GM12878 (cell line): ENCODE measurements at regions not wholly inside any gene's neighbourhood (a gene's known extent, or its start where the extent isn't known, plus 50 kb on each side); places are given as distances from the start of the nearest gene placed in this dataset.

Source experiments
- ATAC-seq: fragments of 200-7000 bp; cut with Tn5 transposase; 3 replicates; pipeline ENCODE4 v1.9.1; 2020; ENCODE audit warnings: mild to moderate bottlenecking, moderate library complexity
- BruUV-seq: library from RNA; stranded (reverse); fragments of 400-500 nt; replicated peaks from 2 replicates; lab custom pipeline; 2021; lab: Mats Ljungman, UMichigan
- CTCF ChIA-PET: fragments of 300-600 bp; sonication (Branson Sonifier 250); formaldehyde crosslinking; extraction: SDS; loops from one replicate; lab custom pipeline; 2021; ENCODE audit warnings: inconsistent platforms; lab: Yijun Ruan, JAX
- POLR2A ChIA-PET: fragments of 350-600 bp; formaldehyde crosslinking; extraction: SDS; loops from one replicate; lab custom pipeline; 2021; ENCODE audit warnings: inconsistent platforms; lab: Charles Lee
- RAD21 ChIA-PET: fragments of 300-600 bp; sonication (Branson Sonifier 250); formaldehyde crosslinking; loops from one replicate; lab custom pipeline; 2023; ENCODE audit warnings: antibody characterized with exemption; ENCODE audit not compliant: unreplicated experiment; lab: Charles Lee
- SMC1A ChIA-PET: fragments of 300-600 bp; sonication (Branson Sonifier 250); formaldehyde crosslinking; loops from one replicate; lab custom pipeline; 2023; ENCODE audit not compliant: unreplicated experiment, uncharacterized antibody; lab: Charles Lee
- DNase-seq: peaks from one replicate; pipeline ENCODE4 v3.0.0-alpha.2; 2011; ENCODE audit warnings: low read depth, low spot score
- FAIRE-seq: peaks from 3 replicates; lab custom pipeline; 2011; peaks lifted over from hg19 to GRCh38; lab: Jason Lieb, UNC
- H2AFZ ChIP-seq: 2 replicates; pipeline ENCODE4 v1.6.0; 2011; ENCODE audit warnings: low read depth, low read length, control low read depth; ENCODE audit not compliant: control insufficient read depth
- H3K27ac ChIP-seq: 2 replicates; pipeline ENCODE4 v1.5.1; 2011; ENCODE audit warnings: control low read depth; ENCODE audit not compliant: control insufficient read depth, insufficient read depth
- H3K27me3 ChIP-seq, 2 experiments: replicated peaks in 1 of 2; 2 replicates each; pipeline versions ENCODE4 v1.6.0 to v1.6.1; 2011; ENCODE audit warnings: low read length in 1 of 2; ENCODE audit not compliant: control insufficient read depth in 2 of 2, insufficient read depth in 2 of 2
- H3K36me3 ChIP-seq, 2 experiments: 2 replicates each; pipeline ENCODE4 v1.5.1; 2011; ENCODE audit warnings: low read length in 1 of 2; ENCODE audit not compliant: control insufficient read depth in 2 of 2, insufficient read depth in 2 of 2
- H3K4me1 ChIP-seq: 2 replicates; pipeline ENCODE4 v1.6.1; 2011; ENCODE audit warnings: mild to moderate bottlenecking, low read length, moderate library complexity, mixed read lengths; ENCODE audit not compliant: control insufficient read depth, insufficient read depth
- H3K4me2 ChIP-seq: 2 replicates; pipeline ENCODE4 v1.6.0; 2011; ENCODE audit warnings: control low read depth; ENCODE audit not compliant: control insufficient read depth, insufficient read depth
- H3K4me3 ChIP-seq: fragments of 200-600 bp; sonication (generic); 2 replicates; pipeline ENCODE4 v1.5.1; 2016
- H3K79me2 ChIP-seq: 2 replicates; pipeline ENCODE4 v1.6.0; 2011; ENCODE audit warnings: low read length; ENCODE audit not compliant: control insufficient read depth, insufficient read depth
- H3K9ac ChIP-seq: 2 replicates; pipeline ENCODE4 v1.8.0; 2011; ENCODE audit warnings: low read length, control low read depth, mixed read lengths; ENCODE audit not compliant: control insufficient read depth, insufficient read depth
- H3K9me3 ChIP-seq: replicated peaks from 3 replicates; pipeline ENCODE4 v1.5.1; 2011; ENCODE audit warnings: mild to moderate bottlenecking, low read length; ENCODE audit not compliant: control insufficient read depth, insufficient read depth
- H4K20me1 ChIP-seq: 2 replicates; pipeline ENCODE4 v1.6.0; 2011; ENCODE audit not compliant: control insufficient read depth, insufficient read depth
- CREB1 ChIP-seq: IDR thresholded peaks from 2 replicates; pipeline ENCODE4 v1.6.1; 2012; ENCODE audit warnings: low read depth, mild to moderate bottlenecking, inconsistent platforms
- EED ChIP-seq: sonication (generic); IDR thresholded peaks from 2 replicates; pipeline ENCODE4 v1.6.1; 2016; ENCODE audit warnings: antibody characterized with exemption, low read depth
- HDAC6 ChIP-seq: fragments of 200-600 bp; sonication (generic); IDR thresholded peaks from one replicate; pipeline ENCODE4 v1.8.0; 2017; ENCODE audit warnings: antibody characterized with exemption; ENCODE audit not compliant: unreplicated experiment
- KDM1A ChIP-seq: fragments of 200-600 bp; sonication (generic); IDR thresholded peaks from 2 replicates; pipeline ENCODE4 v1.6.1; 2016; ENCODE audit warnings: borderline replicate concordance
- MEF2A ChIP-seq: IDR thresholded peaks from 2 replicates; pipeline ENCODE4 v1.6.1; 2011; ENCODE audit warnings: low read depth, mild to moderate bottlenecking, low read length, moderate library complexity; ENCODE audit not compliant: insufficient read depth
- NFXL1 ChIP-seq: fragments of 450-650 bp; IDR thresholded peaks from 2 replicates; pipeline ENCODE4 v1.6.1; 2017; ENCODE audit warnings: antibody characterized with exemption, mild to moderate bottlenecking, borderline replicate concordance
- NR2C2 ChIP-seq: IDR thresholded peaks from 2 replicates; pipeline ENCODE4 v1.6.1; 2011; ENCODE audit warnings: borderline replicate concordance, low read depth; ENCODE audit not compliant: control insufficient read depth, insufficient read length
- NR2F1 ChIP-seq: fragments of 450-650 bp; conservative IDR thresholded peaks from 2 replicates; pipeline ENCODE4 v1.6.1; 2017; ENCODE audit warnings: mild to moderate bottlenecking
- PML ChIP-seq: IDR thresholded peaks from 2 replicates; pipeline ENCODE4 v1.6.1; 2012; ENCODE audit warnings: low read length, inconsistent platforms
- SMAD5 ChIP-seq: IDR thresholded peaks from 2 replicates; pipeline ENCODE4 v1.6.1; 2016; ENCODE audit warnings: antibody characterized with exemption, low read depth
- SMARCA5 ChIP-seq: fragments of 450-650 bp; IDR thresholded peaks from 2 replicates; pipeline ENCODE4 v1.6.1; 2017; ENCODE audit warnings: mild to moderate bottlenecking
- SP1 ChIP-seq: IDR thresholded peaks from one replicate; pipeline ENCODE4 v1.6.1; 2011; ENCODE audit warnings: low read depth, low read length
- TBL1XR1 ChIP-seq: IDR thresholded peaks from 2 replicates; pipeline ENCODE4 v1.6.1; 2012; ENCODE audit warnings: low read depth, low read length, improper control_type of control experiment
- TCF12 ChIP-seq: IDR thresholded peaks from 2 replicates; pipeline ENCODE4 v1.6.1; 2011; ENCODE audit warnings: low read depth, mild to moderate bottlenecking, low read length
- TCF3 ChIP-seq: IDR thresholded peaks from 2 replicates; pipeline ENCODE4 v1.6.1; 2012; ENCODE audit warnings: low read depth, mild to moderate bottlenecking, low read length, borderline replicate concordance; ENCODE audit not compliant: insufficient read depth
- ZNF24 ChIP-seq: fragments of 450-650 bp; IDR thresholded peaks from 2 replicates; pipeline ENCODE4 v1.6.1; 2017; ENCODE audit warnings: antibody characterized with exemption, mild to moderate bottlenecking
- ZNF274 ChIP-seq: IDR thresholded peaks from one replicate; pipeline ENCODE4 v1.8.0; 2011; ENCODE audit not compliant: insufficient read length, insufficient read depth
- WGBS: methylation state at CpG from one replicate; pipeline ENCODE4 v1.1.6; 2016; ENCODE audit warnings: low lambda C conversion rate; ENCODE audit not compliant: insufficient replicate concordance, insufficient coverage; ENCODE audit errors: missing lambda C conversion rate; 5-methylcytosine and 5-hydroxymethylcytosine counted together
- in situ Hi-C: fragments of 300-500 bp; cut with MboI; formaldehyde crosslinking; loops from 9 replicates; pipeline ENCODE4 v1.14.3; 2018; ENCODE audit warnings: mixed read lengths
- intact Hi-C: fragments of 100-400 bp; cut with micrococcal nuclease; formaldehyde crosslinking; loops from one replicate; pipeline ENCODE4 v1.14.2; 2022; ENCODE audit not compliant: unreplicated experiment
- TF ChIP-seq, protein P1 (sequence below): fragments of 450-650 bp; IDR thresholded peaks from 2 replicates; pipeline ENCODE4 v1.6.1; 2016; ENCODE audit warnings: mild to moderate bottlenecking
- TF ChIP-seq, protein P2 (sequence below): fragments of 450-650 bp; formaldehyde crosslinking; IDR thresholded peaks from 2 replicates; pipeline ENCODE4 v1.4.0; 2022; ENCODE audit warnings: mild to moderate bottlenecking, moderate library complexity
- TF ChIP-seq, protein P3 (sequence below), 3 experiments: IDR thresholded peaks in 2 of 3; conservative IDR thresholded peaks in 1 of 3; 2 replicates each; pipeline ENCODE4 v1.5.1; 2011; ENCODE audit warnings: low read depth in 3 of 3, low read length in 3 of 3, mild to moderate bottlenecking in 3 of 3, control low read depth in 2 of 3, moderate library complexity in 2 of 3, inconsistent platforms in 1 of 3, mixed read lengths in 1 of 3; ENCODE audit not compliant: control insufficient read depth in 2 of 3, insufficient read depth in 1 of 3; ENCODE audit errors: extremely low read depth in 1 of 3

DNA sequence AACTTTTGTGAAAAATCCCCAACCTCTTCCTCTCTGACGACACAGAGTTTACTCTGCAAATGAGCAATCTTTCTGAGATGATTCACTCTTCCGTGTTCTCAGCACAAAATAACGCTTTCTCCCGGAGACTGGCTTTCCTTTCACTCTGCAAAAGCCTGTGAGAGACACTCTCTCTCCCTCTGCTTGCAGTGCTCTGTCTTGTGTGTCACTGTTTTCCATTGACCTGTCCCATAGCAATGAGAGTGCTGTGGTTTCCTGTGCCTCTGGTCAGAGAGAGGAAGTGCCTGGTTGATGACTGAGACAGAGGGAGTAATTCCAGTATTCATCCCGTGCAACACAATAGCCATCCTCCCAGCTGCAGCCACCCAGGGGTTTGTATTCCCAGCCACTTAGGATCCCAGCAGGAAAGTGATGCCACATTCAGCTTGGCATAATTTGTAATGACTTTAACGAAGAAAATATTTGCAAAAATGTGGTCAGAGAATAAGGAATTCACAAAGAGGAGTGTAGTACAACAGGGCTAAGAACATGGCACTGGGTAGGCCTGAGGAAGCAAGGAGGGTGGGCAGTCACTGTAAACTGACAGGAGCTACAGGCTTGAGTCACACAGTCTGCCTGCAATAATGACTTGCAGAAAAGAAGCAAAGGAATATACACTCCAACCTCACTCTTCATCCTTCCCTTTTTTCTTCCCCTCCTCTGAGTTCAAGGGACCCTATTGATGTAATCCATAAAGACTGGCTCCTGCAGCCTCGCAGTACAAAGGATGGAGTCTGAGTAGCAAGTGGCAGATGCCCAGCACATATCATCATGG is 463.5 kb upstream of the RGMB start:
- peak; percentile 91 for ATAC-seq
- H4K20me1 ChIP-seq, result no peaks in the 10 kb centered on the region
- FAIRE-seq, result no peak
- H3K4me1 ChIP-seq, result no peaks in the 10 kb centered on the region
- in situ Hi-C loops (no loop called here), intact Hi-C loops (no loop called here)
- H3K27me3 ChIP-seq, result no peaks in the 10 kb centered on the region
- BruUV-seq, result no TSS peak
- no peaks in the 10 kb centered on the region for H3K79me2 ChIP-seq
- H3K9ac ChIP-seq, result no peak overlapping the region
- H3K27ac ChIP-seq, result no peak overlapping the region
- POLR2A ChIA-PET, result no interaction called here
- SMC1A ChIA-PET, result interaction anchor here (1.1 to 1.3 kb wide), 2 partner anchors 10 to 12 kb away, joined by 3 to 4 read pairs; no protein-coding TSS in a partner anchor
- H3K36me3 ChIP-seq, result no peaks in the 10 kb centered on the region
- peak; percentile 30 for DNase-seq
- peak overlapping the region; percentile 74 for H2AFZ ChIP-seq
- no peak overlapping the region for H3K4me3 ChIP-seq
- H3K9me3 ChIP-seq, result no peaks in the 10 kb centered on the region
- RAD21 ChIA-PET, result no interaction called here
- 3% methylated on average over 7 of the region's 7 CpGs for WGBS
- CTCF ChIA-PET, result interaction anchor here (1.7 kb wide), 1 partner anchor 10 kb away, joined by 6 read pairs; no protein-coding TSS in a partner anchor
- H3K4me2 ChIP-seq, result 0 out of 2 replicates have a peak overlapping the region, but pooled peaks have one; percentile 4
- TF ChIP-seq NFXL1 (no peak), KDM1A (no peak), HDAC6 (no peak), CREB1 (peak; percentile 42; the same call in 1 of the 2 replicates), TBL1XR1 (no peak), TCF12 (no peak), SP1 (no peak), SMAD5 (no peak), PML (no peak), NR2C2 (no peak), MEF2A (no peak), EED (peak; percentile 84), TCF3 (no peak), NR2F1 (no peak), SMARCA5 (no peak), ZNF274 (no peak), ZNF24 (no peak)
- TF ChIP-seq, protein P1, sequence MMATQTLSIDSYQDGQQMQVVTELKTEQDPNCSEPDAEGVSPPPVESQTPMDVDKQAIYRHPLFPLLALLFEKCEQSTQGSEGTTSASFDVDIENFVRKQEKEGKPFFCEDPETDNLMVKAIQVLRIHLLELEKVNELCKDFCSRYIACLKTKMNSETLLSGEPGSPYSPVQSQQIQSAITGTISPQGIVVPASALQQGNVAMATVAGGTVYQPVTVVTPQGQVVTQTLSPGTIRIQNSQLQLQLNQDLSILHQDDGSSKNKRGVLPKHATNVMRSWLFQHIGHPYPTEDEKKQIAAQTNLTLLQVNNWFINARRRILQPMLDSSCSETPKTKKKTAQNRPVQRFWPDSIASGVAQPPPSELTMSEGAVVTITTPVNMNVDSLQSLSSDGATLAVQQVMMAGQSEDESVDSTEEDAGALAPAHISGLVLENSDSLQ, result no peak
- TF ChIP-seq, protein P2, sequence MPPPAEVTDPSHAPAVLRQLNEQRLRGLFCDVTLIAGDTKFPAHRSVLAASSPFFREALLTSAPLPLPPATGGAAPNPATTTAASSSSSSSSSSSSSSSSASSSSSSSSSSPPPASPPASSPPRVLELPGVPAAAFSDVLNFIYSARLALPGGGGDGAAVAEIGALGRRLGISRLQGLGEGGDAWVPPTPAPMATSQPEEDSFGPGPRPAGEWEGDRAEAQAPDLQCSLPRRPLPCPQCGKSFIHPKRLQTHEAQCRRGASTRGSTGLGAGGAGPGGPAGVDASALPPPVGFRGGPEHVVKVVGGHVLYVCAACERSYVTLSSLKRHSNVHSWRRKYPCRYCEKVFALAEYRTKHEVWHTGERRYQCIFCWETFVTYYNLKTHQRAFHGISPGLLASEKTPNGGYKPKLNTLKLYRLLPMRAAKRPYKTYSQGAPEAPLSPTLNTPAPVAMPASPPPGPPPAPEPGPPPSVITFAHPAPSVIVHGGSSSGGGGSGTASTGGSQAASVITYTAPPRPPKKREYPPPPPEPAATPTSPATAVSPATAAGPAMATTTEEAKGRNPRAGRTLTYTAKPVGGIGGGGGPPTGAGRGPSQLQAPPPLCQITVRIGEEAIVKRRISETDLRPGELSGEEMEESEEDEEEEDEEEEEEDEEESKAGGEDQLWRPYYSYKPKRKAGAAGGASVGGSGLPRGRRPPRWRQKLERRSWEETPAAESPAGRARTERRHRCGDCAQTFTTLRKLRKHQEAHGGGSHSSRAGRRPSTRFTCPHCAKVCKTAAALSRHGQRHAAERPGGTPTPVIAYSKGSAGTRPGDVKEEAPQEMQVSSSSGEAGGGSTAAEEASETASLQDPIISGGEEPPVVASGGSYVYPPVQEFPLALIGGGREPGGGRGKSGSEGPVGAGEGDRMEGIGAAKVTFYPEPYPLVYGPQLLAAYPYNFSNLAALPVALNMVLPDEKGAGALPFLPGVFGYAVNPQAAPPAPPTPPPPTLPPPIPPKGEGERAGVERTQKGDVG, result no peak
- TF ChIP-seq, protein P3, sequence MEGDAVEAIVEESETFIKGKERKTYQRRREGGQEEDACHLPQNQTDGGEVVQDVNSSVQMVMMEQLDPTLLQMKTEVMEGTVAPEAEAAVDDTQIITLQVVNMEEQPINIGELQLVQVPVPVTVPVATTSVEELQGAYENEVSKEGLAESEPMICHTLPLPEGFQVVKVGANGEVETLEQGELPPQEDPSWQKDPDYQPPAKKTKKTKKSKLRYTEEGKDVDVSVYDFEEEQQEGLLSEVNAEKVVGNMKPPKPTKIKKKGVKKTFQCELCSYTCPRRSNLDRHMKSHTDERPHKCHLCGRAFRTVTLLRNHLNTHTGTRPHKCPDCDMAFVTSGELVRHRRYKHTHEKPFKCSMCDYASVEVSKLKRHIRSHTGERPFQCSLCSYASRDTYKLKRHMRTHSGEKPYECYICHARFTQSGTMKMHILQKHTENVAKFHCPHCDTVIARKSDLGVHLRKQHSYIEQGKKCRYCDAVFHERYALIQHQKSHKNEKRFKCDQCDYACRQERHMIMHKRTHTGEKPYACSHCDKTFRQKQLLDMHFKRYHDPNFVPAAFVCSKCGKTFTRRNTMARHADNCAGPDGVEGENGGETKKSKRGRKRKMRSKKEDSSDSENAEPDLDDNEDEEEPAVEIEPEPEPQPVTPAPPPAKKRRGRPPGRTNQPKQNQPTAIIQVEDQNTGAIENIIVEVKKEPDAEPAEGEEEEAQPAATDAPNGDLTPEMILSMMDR (IDR thresholded peaks at IDR 0.05 in 2 of 3, conservative IDR thresholded peaks at IDR 0.05 in 1 of 3; ENCODE audit: control insufficient read depth in 2 of 3, extremely low read depth in 1 of 3, insufficient read depth in 1 of 3, low read depth in 3 of 3, low read length in 3 of 3), result no peak
